HG03565 (cell line): ENCODE measurements at regions not wholly inside any gene's neighbourhood (a gene's known extent, or its start where the extent isn't known, plus 50 kb on each side); places are given as distances from the start of the nearest gene placed in this dataset.

Source experiments
- ATAC-seq: cut with Tn5 transposase; IDR thresholded peaks from one replicate; pipeline ENCODE4 v1.9.1; 2021; ENCODE audit warnings: mild to moderate bottlenecking, moderate library complexity; ENCODE audit not compliant: unreplicated experiment

DNA sequence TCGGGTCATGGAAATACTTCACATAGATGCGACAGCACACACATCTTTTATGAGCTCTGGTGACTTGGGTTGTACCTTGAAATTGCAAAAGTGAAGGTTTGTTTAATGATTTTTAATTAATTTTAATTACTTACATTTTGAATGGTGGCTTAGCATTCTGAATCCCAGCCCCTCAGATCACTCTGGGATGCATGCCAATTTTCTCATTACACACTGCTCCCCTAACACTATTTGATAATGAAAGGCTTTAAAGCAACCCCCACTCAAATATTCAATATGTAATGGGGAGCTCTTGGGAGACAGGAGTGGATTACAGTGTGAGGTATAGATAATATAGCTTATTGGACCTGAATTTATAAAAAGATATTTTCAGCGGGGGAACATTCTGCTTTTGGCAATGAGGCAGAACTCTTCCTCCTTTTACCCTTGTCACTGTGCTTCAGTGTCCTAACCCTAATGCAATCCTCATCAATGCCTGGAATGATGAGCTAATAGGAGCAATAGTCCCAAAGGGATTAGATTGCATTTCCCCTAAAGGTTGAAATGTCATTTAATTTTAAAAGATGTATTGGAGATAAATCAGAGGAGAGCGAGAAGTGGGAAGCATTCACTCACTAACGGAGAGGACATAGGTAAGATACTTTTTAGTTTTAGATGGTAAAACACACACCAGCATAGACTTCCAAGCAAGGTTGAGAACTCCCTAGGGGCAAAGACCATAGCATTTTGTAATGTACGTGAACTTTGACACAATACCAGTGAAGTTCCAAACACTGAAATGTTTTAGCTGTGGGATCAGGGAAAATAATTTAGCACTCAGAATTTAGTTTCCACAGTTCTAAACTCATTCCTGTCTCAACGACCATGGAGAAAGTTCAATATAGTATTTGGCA lies 384.1 kb upstream of the PLXNA2 start:
- ATAC-seq: no peak

DNA sequence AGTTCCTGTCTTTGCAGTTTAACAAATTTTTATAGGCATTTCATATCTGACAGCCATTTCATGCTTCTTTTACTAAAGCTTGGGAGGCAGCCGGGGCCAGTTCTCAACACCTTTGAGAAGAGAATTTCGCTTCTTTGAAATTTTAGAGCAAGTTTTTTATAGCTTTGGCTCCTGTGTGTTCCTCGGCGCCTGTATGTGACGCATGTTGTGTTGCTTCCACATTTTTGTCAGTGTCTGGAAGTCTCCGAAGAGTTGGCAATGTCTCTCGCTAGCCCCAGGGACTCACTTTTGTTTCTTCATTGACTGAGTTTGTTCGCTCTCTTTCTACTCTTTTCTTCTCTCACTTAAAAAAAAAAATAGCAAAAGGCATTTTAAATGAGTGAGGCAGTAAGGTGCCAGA lies 386.9 kb upstream of the PLXNA2 start:
- ATAC-seq: no peak

DNA sequence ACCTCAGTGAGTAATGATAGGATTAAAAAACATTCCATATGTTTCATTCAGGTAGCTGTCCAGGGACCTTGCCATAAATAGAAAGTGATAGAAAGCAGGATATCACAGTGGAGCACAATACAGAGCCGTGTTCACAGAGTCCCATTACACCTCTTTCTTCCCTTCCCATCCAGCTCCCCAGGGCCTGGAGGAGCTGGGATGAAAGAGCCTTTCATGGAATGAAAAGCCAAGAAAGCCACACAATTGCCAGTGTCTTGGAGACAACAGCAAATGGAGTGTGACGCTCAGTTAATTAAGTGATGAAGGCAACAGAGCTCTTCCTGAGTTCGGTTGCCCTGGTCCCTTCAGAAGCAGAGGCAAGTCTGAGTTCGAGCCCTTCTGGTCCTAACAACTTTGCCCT lies 387.3 kb upstream of the PLXNA2 start:
- no peak for ATAC-seq

DNA sequence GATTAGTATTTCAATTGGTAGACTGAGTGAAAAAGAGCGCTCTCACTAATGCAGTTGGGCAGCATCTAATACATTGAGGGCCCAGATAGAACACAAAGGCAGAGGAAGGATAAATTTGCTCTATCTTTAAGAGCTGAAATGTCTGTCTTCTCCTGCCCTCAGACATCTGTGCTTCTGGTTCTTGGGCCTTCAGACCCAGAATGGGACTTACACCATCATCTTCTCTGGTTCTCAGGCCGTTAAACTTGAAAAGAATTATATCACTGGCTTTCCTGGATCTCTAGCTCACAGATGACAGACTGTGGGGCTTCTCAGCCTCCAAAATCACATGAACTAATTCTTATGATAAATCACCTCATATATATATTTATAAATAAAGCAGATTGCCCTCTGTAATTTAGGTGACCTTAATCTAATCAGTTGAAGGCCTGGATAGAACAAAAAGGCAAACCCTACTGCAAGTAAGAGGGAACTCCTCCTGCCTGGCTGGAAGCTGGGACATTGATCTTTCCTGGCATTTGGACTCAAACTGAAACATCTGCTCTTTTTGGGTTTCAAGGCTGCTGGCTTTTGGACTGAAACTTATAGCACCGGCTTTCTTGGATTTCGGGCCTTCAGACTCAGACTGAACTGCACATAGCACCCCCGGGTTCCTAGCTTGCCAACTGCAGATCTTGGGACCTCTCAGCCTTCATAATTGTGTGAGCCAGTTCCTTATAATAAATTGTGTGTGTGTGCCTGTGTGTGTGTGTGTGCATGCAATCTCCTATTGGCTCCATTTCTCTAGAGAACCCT lies 390.4 kb upstream of the PLXNA2 start:
- no peak for ATAC-seq

DNA sequence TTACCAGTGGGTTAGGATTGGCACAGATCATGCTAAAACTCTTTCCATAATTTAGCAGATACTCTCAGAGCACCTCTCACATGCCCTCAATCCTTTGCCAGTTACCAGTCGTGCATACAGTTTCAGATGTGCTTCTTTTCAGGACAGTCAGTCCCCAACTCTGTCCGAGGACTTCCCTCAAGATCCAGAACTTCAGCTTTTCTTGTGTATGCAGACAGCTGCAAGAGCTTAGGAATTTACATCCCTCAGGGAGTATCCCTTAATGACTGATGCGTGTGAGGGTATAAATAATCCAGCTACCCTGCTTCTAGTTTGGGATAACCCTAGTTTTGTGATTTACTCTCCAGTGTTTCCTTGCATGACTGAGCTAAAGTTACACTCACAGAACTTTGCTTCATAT lies 393.0 kb upstream of the PLXNA2 start:
- no peak for ATAC-seq

DNA sequence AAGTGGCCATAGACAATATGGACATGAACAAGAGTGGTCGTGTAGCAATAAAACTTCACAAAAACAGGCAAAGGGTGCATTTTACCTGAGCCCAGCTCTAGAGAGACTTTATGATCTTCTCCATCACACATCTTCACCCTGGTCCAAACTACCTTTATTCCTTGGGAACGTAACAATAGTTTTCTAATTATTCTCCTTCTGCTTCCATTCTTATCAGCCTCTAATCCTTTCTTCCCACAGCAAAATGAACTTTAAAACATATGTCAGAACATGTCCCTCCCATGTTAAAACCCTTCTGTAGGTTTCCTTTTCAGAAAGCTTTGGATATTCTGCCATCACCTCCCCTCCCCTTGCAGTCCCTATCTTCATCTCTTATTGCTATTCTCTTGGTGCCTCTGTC lies 395.2 kb upstream of the PLXNA2 start:
- ATAC-seq: no peak

DNA sequence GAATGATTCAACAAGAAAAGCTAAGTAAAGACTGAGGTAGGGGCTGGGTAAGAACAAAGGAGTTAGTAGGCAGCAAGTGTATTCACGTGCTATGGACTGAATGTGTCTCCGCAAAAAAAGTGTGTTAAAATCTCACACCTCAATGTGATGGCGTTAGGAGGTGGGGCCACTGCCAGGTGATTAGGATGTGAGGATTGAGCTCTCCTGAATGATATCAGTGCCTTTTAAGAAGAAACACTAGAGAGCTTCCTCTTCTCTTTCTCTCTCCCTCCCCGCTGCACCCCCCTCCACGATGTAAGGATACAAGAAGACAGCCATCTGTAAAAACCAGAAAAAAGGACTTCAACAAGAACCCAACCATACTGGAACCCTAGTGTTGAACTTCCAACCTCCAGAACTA lies 396.1 kb upstream of the PLXNA2 start:
- no peak for ATAC-seq

DNA sequence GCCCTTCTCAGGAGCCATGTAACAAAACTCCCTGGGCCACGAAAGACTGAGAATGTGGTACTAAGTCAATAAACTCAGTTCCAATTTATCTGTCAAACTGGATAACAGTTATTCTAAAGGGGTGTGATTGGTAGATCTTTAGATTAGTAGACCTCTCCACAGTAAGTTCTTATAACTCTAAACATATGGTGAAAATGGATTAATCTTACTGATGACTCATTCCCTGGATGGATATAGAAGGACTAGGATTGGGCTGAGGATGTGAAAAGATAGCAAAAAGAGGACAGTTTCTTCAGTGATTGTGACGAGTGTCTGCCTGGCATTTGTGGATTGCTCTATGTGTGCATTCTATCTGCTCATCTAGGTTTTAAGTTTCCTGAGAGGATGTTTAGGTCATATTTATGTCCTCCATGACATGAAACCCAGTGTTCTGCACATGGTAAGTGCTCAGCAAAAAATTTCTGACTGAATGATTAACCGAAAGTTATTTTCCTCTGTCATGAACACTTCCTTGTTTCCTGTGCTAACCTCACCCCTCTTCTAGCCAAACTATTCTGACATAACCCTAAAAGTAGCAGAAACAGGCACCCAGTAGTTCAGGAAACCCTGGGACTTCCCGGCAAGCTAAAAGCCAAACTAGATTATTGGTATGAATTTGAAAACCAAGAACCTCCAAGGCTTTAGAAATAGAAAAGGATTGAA lies 397.5 kb upstream of the PLXNA2 start:
- ATAC-seq: peak; percentile 33

DNA sequence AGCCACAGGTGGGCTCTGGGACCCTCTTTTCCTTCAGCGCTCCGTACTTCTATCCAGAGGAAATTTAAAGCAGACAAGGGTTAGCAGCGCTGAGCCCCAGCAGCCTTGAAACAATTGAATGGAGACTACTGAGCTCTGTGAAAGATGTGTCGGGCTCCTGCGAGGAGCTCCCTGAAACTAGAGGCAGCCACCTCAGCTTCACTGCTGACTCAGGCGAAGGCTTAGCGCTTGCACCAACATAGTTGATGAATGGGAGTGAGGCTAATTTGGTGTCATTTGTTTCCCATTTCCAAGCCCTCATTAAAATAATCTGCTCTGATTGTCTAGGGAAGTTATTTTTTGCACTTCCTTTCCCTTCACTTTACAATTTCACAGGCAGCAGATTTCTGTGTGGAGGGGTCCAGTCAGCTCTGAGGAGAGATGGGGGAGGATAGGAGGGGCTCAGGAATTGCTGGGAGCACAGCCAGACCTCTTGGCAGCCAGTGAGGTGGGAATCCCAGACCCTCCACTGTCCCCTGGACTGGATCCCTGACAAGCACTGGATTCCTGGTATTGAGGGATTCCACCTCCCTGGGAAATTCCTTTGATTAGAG lies 398.9 kb upstream of the PLXNA2 start:
- no peak for ATAC-seq

DNA sequence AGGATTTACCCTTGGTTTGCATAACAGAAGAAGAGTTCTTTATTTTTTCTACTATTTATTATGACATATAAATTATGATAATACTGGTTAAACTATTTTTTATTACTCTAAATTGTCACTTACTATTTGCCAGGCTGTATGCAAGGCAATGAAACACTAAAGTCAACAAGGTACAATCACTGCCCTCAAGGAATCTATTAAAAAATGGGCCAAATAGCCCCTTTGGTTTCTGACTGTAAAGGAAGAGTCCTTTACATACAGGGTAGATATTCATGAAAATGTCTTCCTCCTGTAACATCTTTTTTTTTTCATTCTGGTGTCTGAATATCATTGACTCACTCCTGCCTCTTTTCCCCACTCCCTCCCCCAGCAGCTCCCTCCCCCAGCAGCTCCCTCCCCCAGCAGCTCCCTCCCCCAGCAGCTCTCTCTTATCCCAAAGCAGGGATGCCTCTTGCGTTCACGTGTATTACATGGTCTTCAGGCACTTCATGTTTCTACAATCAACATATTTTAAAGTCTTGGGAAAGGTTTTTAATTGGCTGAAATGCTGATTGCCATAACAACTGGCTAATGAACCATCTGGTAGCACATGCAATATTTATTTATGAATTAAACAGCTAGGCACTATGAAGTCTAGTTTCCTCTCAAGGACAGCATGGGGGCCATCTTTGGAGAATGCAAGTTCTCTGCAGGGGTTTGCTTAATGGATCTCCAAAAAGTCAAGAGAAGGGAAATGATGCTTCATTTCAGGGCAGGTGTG lies 400.4 kb upstream of the PLXNA2 start:
- ATAC-seq: no peak

DNA sequence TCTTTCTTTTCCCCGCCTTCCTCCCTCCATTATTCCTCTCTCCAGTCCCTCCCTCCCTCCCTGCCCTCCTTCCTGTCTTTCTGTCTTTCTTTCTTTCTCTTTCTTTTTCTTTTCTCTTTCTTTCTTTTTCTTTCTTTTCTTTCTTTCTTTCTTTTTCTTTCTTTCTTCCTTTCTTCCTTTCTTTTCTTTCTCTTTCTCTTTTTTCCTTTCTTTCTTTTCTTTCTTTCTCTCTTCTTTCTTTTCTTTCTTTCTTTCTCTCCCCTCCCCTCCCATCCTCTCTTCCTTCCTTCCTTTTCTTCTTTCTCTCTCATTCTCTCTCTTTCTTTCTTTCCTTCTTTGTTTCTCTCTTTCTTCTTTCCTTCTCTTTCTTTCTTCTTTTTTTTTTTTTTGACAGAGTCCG lies 402.2 kb upstream of the PLXNA2 start:
- ATAC-seq: no peak

DNA sequence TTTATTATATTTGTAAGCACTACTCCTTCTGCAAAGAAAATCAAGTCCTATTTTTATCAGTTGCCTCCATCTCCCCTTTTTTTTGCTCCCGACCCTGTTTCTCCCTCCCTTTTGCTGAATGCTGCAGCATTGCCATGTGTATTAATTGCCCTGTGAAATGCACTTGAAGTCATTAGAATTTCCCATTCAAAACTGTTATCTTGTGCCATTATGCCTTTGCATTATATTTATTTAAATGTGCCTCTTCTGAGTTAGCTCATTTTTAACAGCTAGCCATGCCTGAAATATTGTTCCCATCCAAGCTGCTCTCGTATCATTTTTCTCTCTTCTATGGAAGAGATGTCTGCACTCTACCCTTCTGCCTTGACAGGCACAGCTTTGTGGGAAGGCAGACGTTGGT lies 404.0 kb upstream of the PLXNA2 start:
- no peak for ATAC-seq

DNA sequence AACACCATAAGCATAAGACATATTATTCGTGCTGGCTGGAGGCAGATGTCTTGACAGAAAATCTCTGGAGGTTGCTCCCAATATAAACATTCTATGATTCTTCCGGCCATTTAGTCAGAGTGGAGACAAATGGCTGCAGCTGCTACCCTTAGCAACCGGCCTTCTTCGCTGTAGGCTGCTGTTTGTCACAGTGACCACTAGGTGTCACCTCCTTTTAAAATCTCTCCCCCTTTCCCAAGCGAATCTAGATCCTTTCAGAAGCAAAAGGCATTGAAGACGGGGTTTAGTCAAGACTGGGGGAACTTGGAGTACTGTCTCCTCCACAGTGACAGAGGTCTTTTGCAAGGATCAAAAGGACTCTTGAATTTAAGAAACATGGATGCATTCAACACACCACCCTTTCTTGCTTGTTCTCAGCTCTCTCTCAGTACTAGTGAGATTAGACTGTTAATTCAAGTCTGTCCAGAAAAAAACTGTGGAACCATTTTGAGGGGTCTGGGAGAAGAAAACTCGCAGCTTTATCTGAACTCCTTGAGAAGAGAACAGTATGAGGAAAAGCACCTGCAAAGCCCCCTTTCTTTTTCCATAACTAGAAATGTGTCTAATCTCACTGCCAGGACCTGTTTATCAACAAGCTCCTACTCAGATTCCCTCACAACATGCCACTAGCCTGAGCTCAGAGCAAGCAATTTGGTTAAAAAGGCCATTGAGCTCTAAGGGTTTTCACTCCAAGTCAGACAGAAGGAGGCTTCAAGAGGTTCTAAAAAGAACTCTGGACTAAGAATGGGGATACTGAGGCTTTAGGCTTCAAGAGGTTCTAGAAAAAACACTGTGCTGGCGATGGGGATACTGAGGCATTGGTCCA lies 408.3 kb upstream of the PLXNA2 start:
- peak; percentile 91 for ATAC-seq

DNA sequence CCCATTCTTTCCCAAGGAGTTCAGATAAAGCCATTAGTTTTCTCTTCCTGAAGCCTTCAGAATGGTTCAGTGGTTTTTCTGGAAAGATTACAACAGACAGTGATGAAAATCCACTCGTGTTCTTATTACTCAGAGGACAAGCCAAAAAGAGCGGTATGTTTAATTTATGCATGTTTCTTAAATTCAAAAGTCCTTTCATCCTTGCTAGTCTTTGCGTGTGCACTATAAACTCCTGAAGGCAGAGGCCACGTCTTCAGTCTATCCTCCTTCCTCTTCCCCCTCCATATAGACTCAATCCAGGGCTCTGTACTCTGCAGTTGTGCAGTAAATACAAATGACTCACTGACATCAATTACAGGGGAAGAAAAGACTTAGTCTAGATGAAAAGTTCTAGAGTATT lies 409.2 kb upstream of the PLXNA2 start:
- ATAC-seq: no peak

DNA sequence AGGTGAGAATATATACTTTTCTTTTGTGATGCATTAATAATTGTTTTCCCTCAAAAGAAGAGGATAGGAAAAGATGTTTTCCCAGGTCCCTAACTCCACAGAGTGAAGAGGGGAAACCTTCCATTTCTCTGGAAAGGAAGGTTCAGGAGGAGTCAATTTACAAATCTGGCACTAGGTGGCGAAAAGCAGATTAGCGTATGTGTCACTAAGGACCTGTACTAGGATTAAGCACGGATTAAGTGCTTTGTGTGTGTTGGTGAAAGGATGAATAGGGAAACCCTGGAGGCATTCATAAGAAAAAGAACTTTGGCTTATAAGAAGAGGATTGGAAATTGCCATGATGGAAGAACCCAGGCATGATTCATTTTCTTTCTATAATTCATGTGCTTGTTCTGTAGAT lies 410.1 kb upstream of the PLXNA2 start:
- ATAC-seq: no peak

DNA sequence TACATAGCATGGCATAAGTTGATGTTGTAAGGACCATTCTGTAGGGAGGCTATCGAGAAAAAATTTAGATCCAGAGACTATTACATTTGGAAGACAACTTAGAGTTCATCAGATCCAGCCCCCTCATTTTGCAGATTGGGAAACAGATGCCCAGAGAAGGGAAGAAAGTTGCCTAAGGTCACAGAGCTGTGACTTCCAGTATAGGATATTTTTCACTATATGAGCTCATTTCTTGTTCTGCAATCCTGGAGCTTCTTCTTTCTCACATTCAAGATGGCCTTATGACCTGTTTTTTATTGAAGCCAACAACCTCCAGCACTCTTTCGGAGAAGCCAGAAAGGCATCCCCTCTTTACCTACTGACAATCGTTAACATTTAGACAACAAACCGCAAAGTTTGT lies 421.8 kb upstream of the PLXNA2 start:
- no peak for ATAC-seq

DNA sequence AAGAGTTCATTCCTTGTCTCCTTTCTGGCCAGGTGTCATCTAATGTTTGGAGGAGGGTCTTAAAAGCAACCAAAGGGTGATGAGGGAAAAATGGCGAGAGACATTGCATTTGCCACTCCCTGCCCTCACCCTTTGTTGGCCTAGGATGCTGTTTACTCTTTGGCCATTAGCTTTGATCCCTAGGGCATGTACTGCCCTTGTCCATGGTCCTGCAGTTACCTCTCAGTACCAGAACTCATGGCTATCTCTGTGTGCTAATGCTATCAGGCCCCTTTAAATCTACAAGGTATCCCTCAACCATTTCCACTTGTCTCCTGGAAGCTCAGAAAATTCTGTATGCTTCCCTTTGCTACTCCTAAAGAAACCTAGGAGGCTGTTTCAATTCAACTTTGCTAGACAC lies 424.8 kb upstream of the PLXNA2 start:
- ATAC-seq: no peak

DNA sequence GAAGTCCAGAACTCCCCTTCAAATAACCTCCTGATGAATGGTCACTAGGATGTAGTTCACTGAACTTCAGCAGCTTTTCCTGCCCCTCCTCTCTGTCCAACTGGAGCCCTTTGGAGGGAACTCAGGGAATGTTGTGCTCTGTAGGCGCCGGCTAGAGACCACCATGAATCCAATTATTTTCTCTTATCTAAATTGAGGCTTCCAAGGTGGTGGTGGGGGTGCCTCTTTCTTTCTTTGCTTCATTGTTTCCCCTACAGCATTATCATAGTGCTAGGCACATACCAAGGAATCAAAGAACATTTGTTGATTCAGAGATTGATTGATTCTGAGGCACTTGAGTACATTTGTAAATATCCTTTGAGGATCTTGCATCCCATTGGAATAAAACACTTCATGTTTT lies 426.6 kb upstream of the PLXNA2 start:
- no peak for ATAC-seq

DNA sequence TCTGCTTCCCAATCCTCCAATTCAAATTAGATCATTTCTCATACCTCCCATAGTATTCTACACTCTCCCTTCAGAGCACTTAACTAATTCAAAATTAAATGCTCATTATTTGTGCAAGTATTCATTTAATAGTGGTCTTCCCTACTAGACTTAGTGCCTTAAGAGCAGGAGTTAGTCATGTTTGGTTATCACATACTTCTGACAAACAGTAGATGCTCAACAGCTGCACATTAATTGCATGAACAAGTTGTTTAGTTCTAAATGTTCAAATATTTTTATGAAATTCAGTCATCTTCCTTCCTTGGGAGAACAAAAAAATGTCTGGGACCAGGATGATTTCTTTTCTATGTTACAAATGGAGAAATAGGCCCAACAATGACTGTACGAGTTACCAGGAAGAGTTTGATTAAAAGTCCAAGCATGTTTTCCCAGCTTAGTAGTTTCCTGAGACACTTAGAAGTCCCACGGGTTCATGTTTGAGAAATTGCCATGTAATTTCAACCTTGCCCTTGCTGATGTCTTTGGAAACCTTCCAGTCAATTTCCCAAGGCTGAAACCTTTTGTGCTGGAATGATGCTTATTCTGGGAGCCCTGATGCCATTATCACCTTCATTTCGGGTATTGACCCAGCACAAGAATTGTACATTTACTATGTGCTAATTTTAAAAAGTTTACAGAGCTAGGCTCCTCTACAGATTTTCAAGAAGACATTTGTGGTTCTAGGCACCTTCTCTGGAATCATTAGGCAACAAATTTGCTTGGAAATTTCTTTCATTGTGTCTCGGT lies 437.9 kb upstream of the PLXNA2 start:
- ATAC-seq: no peak
